ENCODE measurements at regions not wholly inside any gene's neighbourhood (a gene's known extent, or its start where the extent isn't known, plus 50 kb on each side); places are given as distances from the start of the nearest gene placed in this dataset.

GRCh38 chr1:29438991-29439390 lies 202.7 kb downstream of the PTPRU start:
- no peak for DNase-seq (ENCODE audit: low read depth)

DNA sequence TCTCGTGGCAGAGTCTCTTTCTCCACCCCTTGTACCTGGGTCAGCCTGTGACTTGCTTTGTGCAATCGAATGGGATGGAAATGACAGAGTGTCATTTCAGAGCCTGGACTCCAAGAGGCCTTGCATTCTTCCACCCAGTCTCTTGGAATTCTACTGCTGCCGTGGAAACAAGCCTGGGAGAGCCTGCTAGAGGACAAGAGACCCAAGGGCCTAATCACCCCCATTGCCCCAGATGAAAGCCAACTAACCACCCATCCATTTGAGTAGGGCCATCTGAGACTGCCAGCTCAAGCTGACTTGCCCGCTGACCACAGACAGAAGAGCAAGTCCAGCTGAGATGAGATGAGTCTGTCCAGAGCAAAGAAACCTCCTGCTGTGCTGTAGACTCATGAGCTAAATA lies 201.6 kb downstream of the PTPRU start:
- no peak for DNase-seq (ENCODE audit: low read depth)

DNA sequence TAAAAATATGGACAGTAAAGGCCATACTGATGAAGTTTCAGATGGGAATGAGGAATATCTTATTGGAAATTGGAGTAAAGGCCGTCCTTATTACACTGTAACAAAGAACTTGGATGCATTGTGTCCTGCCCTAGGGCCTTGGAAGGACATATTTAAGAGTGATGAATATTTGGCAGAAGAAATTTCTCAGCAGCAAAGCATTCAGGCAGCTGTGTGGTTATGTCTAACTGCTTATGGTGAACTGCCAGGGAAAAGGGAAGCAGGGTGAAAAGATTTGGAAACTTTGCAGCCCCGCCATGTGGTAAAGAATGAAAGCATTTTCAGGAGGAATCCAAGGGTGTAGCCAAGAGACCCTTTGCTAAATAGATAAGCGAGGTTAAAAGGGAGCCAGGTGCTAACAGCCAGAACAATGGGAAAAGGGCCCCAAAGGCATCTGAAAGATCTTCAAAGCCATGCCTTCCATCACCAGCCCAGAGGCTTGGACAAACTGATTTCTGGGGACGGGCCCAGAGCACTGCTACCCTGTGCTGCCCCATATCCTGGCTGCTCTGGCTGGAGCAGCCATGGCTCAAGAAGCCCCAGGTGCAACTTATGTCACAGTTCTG lies 200.0 kb downstream of the PTPRU start:
- no peak for DNase-seq (ENCODE audit: low read depth)

DNA sequence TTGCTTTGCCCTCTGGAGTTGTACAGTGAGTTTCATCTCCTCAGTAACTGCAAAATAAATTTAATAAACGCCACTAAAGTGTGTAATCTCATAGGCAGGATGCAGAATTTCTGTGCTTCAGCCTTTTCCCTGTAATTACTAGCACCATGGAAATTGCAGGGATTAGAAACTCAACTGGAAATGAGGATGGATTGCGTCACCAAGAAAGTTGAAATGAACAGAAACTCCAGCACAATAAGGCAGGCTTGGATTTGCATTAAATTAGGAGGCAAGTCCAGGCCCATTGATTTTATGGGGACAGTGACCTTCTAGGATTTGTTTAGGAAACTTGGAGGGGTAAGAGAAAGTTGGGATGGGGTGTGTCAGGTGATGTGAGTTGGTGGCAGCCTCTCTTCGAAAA lies 197.5 kb downstream of the PTPRU start:
- no peak for DNase-seq (ENCODE audit: low read depth)

GRCh38 chr1:29431138-29431537 lies 194.8 kb downstream of the PTPRU start:
- no peak for DNase-seq (ENCODE audit: low read depth)

- DNase-seq (ENCODE audit: low read depth) = no peak
These were observed 193.3 kb downstream of the PTPRU start for GRCh38 chr1:29429656-29430055.

DNA sequence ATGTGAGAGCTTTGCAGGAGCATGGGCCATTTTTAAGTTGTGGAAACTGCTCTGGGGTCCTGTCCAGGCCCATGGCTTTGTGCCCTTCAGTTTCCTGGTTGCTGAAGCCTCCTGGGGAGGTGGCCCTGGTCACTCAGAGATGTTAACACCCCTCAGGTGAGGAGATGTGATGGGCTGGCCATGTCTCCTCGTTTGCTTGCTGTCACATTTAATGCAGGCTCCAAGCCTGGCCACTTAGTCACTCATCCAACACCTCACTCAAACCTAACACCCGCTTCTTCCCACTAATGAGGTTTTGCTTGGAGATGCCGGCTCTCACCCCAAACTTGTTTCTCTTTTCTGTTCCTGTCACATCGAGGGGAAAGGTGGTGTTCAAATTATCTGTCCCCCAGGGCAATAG lies 192.7 kb downstream of the PTPRU start:
- DNase-seq (ENCODE audit: low read depth) = no peak

- DNase-seq (ENCODE audit: low read depth) = no peak
These were observed 191.9 kb downstream of the PTPRU start for GRCh38 chr1:29428280-29428615.

- DNase-seq (ENCODE audit: low read depth) = no peak
These were observed 191.4 kb downstream of the PTPRU start for GRCh38 chr1:29427614-29428279.

DNA sequence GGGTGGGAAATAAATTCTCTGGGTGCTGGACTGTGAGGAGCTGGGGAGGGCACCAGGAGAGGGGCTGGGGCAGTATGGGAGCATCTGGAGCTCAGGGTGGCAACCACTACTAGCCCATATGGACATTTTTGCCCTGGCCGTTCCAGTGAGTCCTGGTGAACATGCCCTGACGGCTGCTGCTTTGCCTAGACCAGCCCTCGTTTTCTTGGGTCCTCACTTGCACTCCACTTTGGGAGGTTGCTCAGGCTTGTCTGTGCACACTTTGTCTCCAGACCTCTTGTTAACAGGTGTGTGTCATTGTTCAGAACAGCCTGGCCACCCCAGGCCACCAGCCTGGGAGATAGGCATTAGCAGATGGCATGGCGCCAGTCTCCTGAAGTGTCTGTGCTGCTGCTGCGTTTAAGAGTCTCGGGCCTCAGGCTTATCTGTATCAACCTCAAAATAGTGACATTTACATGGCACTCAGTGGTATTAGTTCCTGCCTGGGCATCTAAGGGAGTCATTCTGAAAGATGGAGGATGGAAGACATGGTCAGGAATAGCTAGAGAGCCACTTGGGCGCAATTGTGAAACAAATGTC lies 190.5 kb downstream of the PTPRU start:
- no peak for DNase-seq (ENCODE audit: low read depth)

- DNase-seq (ENCODE audit: low read depth) = no peak
These were observed 189.3 kb downstream of the PTPRU start for GRCh38 chr1:29425631-29426030.

GRCh38 chr1:29424266-29424665 lies 187.9 kb downstream of the PTPRU start:
- DNase-seq (ENCODE audit: low read depth) = no peak

GRCh38 chr1:29420202-29420601 lies 183.9 kb downstream of the PTPRU start:
- DNase-seq (ENCODE audit: low read depth) = no peak

GRCh38 chr1:29417971-29418370 lies 181.6 kb downstream of the PTPRU start:
- DNase-seq (ENCODE audit: low read depth) = no peak

- no peak for DNase-seq (ENCODE audit: low read depth)
These were observed 181.0 kb downstream of the PTPRU start for GRCh38 chr1:29417147-29417858.

DNA sequence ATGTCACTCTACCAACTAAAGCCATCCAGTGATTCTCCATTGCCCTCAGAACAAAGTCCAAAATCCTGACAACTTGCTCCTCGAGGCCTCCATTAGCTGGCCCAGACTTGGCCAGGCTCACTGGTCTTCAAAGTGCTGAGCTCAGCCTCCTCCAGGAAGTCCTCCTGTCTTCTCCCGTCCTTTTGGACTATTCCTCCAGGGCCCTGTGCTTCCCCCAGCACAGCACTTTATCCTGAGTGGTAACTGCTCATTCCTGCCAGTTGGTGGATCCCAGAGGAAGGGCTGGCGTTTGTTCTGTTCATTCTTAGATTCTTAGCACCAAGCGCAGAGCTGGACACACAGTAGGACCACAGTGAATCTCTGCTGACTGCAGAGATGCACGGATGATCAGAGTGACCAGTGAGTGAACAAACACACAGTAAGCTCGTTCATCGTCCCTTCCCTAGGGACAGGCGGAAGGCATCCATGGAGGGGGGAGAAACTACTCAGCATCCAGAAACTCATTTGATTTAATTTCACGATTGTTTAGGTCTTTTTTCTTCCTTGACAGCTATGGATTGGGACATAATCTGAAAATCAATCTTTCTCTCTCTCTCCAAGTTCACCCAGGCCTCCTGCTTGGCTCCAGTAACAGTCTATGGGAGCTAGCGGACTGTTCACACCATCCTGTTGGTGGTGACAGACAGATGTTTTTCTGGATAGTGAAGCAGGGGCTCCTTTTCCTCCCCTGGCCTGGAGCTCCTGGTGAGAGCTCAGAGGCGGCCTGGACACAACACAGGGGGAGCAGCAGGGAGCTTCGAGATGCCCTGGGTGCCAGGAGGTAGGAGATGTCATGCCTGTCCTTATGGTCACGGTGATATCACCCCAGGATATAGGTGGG lies 180.2 kb downstream of the PTPRU start:
- no peak for DNase-seq (ENCODE audit: low read depth)

- no peak for DNase-seq (ENCODE audit: low read depth)
These were observed 179.5 kb downstream of the PTPRU start for GRCh38 chr1:29415861-29416260.

DNA sequence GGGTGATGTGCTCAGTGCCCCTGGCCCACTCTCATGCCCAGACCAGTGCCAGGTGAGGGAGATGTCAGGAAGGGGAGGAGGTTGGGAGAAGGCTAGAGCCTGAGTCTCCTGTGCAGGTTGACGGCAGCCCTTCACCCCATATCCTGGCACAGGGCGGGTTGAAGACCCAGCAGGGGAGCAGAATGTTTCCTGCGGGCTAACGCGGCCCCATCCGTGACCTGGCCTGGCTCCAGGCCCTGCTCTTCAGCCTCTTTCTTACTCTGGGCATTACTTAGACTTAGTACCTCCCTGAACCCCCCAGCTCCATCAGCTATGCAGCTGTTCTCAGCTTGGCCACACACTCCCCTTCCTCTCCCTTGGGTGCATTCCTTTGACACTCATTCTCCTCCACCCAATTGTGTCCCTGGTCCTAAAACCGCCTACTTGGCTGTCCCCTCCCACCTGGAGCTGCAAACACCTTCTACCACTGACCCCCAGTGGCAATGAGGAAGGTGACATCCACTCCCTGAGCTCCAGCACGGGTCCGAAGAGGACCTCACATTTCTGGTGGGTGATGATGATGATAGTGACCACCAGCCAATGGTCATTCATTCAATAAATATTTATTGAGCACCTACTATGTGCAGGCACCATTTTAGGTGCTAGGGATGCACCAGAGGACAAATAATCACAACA lies 179.0 kb downstream of the PTPRU start:
- DNase-seq (ENCODE audit: low read depth) = no peak

GRCh38 chr1:29414086-29414485 lies 177.8 kb downstream of the PTPRU start:
- no peak for DNase-seq (ENCODE audit: low read depth)

- DNase-seq (ENCODE audit: low read depth) = no peak
These were observed 177.3 kb downstream of the PTPRU start for GRCh38 chr1:29413661-29414060.

DNA sequence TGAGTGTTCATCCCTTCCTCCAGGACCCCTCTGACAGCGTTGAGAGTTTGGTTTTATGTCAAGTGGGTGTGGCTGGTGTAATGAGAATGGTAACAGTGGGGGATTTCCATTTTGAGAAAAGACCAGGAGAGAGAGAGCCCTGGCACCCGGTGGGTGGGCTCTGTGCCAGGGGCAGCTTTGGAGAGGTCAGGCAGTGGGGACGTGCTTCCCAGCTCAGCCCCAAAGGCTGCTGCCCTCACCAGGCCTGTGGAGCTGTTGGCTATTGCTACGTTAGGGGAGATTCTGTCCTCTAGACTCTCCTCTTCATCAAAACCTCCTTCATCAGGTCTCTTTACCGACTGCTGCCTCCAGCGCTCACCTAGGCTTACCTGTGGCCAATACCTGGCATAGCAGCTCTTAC lies 176.3 kb downstream of the PTPRU start:
- no peak for DNase-seq (ENCODE audit: low read depth)

GRCh38 chr1:29410476-29410875 lies 174.2 kb downstream of the PTPRU start:
- DNase-seq (ENCODE audit: low read depth) = no peak
